Stimulated activated naive CD8-positive, alpha-beta T cell treated with anti-CD3 and anti-CD28 coated beads, Interleukin-15, Interleukin-2, amounts not matched to agents 100 ng/mL and 50 ng/mL, for 24 hours (primary cell): ENCODE measurements at regions not wholly inside any gene's neighbourhood (a gene's known extent, or its start where the extent isn't known, plus 50 kb on each side); places are given as distances from the start of the nearest gene placed in this dataset.
"Not testable (repeated sequence)": the region's sequence is repeated elsewhere in the genome, so short reads cannot be mapped to it uniquely, and the experiment has no call there.

ENCODE experiments used
- H3K27ac Mint-ChIP-seq: one replicate; pipeline ENCODE4 v1.8.0; 2021; ENCODE audit warnings: mild to moderate bottlenecking, mixed read lengths
- H3K27me3 Mint-ChIP-seq: one replicate; pipeline ENCODE4 v1.8.0; 2021; ENCODE audit warnings: mixed read lengths
- H3K36me3 Mint-ChIP-seq: one replicate; pipeline ENCODE4 v1.8.0; 2021; ENCODE audit warnings: low read depth, mixed read lengths
- H3K4me1 Mint-ChIP-seq: one replicate; pipeline ENCODE4 v1.8.0; 2021; ENCODE audit warnings: low read depth, mixed read lengths
- H3K4me3 Mint-ChIP-seq: one replicate; pipeline ENCODE4 v1.8.0; 2021; ENCODE audit warnings: mild to moderate bottlenecking, mixed read lengths
- H3K9me3 Mint-ChIP-seq: one replicate; pipeline ENCODE4 v1.8.0; 2021; ENCODE audit warnings: mixed read lengths

DNA sequence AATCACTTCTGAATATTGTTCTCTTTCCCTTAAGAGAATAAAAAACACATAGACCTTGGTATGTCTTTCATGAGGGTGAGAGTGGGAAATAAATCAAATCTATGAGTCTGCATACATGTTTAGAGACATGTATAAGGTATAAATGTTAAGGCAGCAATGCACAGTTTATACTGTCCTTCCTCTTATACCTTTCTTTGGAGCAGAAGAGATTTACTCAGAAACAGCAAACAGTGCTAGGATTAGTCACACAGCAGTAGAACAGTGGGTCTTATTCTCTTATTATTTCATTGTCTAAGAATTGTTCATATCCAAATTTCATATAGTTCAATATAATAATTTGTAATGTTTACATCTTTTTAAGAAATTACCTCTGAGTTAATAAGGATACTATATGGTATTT, 126.7 kb upstream of the TMEM196 start:
- no peaks in the 10 kb centered on the region for H3K36me3 Mint-ChIP-seq
- H3K27me3 Mint-ChIP-seq = no peaks in the 10 kb centered on the region
- H3K4me3 Mint-ChIP-seq = no peak overlapping the region
- H3K9me3 Mint-ChIP-seq = peaks cover 7% of the 10 kb centered on the region
- H3K27ac Mint-ChIP-seq = no peak overlapping the region
- H3K4me1 Mint-ChIP-seq = no peaks in the 10 kb centered on the region

DNA sequence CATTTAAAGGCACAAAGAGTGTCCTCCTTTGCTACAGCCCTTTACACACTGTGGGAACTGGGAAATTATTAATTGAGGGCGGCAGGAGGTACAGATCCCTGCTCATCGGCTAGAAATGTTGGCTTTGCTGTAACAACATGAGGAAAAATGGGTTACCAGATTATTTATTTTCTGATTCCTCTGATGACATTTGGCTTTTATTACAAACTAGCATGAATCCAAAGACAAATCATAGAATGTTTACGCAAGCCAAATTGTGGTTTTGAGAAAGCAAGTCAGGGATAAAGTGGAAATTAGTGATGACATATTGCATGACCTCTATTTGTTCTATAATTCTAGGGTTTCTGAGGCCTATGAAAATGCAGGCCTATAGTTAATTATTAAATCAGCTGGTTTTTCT, 126.1 kb upstream of the TMEM196 start:
- H3K4me3 Mint-ChIP-seq = no peak overlapping the region
- no peaks in the 10 kb centered on the region for H3K27me3 Mint-ChIP-seq
- no peaks in the 10 kb centered on the region for H3K4me1 Mint-ChIP-seq
- peaks cover 7% of the 10 kb centered on the region for H3K9me3 Mint-ChIP-seq
- no peaks in the 10 kb centered on the region for H3K36me3 Mint-ChIP-seq
- H3K27ac Mint-ChIP-seq = no peak overlapping the region

DNA sequence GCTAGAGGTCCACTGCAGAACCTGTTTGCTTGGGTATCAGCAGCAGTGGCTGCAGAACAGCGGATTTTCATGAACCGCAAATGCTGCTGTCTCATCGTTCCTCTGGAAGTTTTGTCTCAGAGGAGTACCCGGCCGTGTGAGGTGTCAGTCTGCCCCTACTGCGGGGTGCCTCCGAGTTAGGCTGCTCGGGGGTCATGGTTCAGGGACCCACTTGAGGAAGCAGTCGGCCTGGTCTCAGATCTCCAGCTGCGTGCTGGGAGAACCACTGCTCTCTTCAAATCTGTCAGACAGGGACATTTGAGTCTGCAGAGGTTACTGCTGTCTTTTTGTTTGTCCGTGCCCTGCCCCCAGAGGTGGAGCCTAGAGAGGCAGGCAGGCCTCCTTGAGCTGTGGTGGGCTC, 109.5 kb upstream of the TMEM196 start:
- not testable (repeated sequence) for H3K4me1 Mint-ChIP-seq, H3K4me3 Mint-ChIP-seq, H3K27me3 Mint-ChIP-seq, H3K36me3 Mint-ChIP-seq, H3K27ac Mint-ChIP-seq
- H3K9me3 Mint-ChIP-seq = peaks cover 12% of the 10 kb centered on the region

DNA sequence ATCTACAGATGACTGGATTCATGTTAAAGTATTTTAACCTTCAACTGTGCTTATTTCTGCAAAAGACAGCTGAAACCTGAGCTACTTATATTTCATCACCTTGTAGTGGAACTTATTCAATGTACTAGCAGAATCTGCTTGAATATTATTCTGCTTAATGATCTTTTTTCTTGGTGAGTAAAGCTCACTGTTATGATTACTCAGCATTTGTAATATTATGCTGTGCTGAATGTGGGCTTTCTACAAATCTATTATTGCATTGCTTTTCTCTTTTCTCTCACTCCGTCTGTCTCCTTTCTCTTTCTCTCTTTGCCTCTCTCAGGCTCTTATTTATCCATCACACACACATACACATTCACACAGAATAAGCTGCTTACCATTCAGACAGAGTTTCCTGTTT, 98.7 kb upstream of the TMEM196 start:
- no peaks in the 10 kb centered on the region for H3K9me3 Mint-ChIP-seq
- H3K27me3 Mint-ChIP-seq = no peaks in the 10 kb centered on the region
- no peaks in the 10 kb centered on the region for H3K36me3 Mint-ChIP-seq
- H3K27ac Mint-ChIP-seq = no peak overlapping the region
- no peaks in the 10 kb centered on the region for H3K4me1 Mint-ChIP-seq
- H3K4me3 Mint-ChIP-seq = no peak overlapping the region

DNA sequence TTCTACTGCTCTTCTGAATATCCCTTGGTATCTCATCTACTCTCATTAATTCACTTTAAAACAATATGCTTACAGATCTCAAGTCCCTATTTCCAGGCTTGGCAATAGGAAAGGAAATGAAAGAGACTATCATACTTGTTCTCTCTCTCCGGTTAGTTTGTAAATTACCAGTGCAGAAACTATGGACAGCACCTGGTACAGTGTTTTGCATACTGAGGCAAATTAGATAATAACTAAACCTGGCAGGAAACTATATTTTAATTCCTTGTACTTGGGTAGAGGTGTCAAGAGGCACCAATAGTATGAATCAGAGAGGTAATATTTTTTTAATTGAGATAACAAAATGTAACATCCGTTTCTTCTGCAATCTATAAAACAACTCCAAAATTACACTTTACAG, 97.7 kb upstream of the TMEM196 start:
- no peaks in the 10 kb centered on the region for H3K9me3 Mint-ChIP-seq
- no peaks in the 10 kb centered on the region for H3K4me1 Mint-ChIP-seq
- H3K27me3 Mint-ChIP-seq = no peaks in the 10 kb centered on the region

DNA sequence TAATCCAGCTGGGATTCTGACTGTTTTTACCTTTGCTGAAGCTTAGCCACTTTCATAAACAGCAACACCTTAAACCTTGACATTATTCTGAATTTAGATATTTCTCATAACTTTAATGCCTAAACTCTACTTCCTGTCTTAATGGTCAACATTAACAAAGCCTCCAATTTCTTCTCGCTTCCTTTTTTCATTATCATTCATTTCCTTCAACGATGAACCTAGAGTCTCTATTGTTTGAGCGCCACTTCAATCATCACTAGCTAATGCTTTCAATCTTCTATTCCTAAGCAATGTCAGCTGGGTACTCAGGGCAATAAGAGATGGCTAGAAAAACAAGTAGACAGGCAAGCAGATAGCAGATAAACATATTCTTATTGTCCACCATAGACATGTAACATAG, 96.6 kb upstream of the TMEM196 start:
- H3K9me3 Mint-ChIP-seq = no peaks in the 10 kb centered on the region
- H3K4me1 Mint-ChIP-seq = no peaks in the 10 kb centered on the region
- no peak overlapping the region for H3K27ac Mint-ChIP-seq
- no peak overlapping the region for H3K4me3 Mint-ChIP-seq
- H3K27me3 Mint-ChIP-seq = no peaks in the 10 kb centered on the region
- H3K36me3 Mint-ChIP-seq = no peaks in the 10 kb centered on the region

More for the DNA sequence above, 97.7 kb upstream of the TMEM196 start:
- no peak overlapping the region for H3K4me3 Mint-ChIP-seq
- no peaks in the 10 kb centered on the region for H3K36me3 Mint-ChIP-seq
- H3K27ac Mint-ChIP-seq = no peak overlapping the region

DNA sequence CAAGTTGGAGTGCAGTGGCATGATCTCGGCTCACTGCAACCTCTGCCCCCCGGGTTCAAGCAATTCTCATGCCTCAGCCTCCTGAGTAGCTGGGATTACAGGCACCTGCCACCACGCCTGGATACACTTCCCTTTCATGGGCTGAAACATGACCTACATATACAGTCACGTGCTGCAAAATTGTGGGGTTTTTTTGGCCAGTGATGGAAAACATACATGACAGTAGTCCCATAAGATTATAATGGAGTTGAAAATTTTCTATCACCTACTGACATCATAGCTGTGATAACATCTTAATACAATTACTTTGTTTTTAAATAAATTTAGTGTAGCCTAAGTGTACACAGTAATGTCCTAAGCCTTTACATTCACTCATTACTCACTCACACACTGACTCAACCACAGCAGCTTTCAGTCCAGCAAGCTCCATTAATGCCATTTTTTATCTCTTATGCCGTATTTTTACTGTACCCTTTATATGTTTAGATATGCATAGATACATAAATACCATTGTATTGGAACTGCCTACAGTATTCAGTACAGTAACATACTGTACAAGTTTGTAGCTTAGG, 79.9 kb upstream of the TMEM196 start:
- no peaks in the 10 kb centered on the region for H3K4me1 Mint-ChIP-seq
- H3K4me3 Mint-ChIP-seq = no peak overlapping the region
- no peaks in the 10 kb centered on the region for H3K27me3 Mint-ChIP-seq
- H3K9me3 Mint-ChIP-seq = no peaks in the 10 kb centered on the region
- no peaks in the 10 kb centered on the region for H3K36me3 Mint-ChIP-seq
- no peak overlapping the region for H3K27ac Mint-ChIP-seq

DNA sequence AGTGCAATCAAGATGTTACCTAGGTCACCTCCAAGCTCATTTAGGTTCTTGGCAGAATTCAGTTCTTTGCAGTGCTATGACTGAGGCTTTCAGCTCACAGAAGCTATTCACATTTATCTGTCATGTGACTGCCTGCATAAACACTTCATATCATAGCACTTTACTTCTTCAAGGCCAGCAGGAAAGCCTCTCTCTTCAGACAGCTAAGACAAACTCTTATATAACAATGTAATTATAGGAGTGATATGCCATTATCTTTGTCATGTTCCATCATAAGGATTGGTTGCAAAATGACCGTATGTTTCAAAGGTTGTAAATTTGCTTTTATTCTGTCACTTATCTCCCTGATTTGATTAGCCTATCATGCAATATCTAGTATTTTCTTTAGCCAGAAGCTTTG, 78.8 kb upstream of the TMEM196 start:
- H3K27ac Mint-ChIP-seq = no peak overlapping the region
- H3K4me1 Mint-ChIP-seq = no peaks in the 10 kb centered on the region
- no peak overlapping the region for H3K4me3 Mint-ChIP-seq
- no peaks in the 10 kb centered on the region for H3K9me3 Mint-ChIP-seq
- no peaks in the 10 kb centered on the region for H3K36me3 Mint-ChIP-seq
- H3K27me3 Mint-ChIP-seq = no peaks in the 10 kb centered on the region

DNA sequence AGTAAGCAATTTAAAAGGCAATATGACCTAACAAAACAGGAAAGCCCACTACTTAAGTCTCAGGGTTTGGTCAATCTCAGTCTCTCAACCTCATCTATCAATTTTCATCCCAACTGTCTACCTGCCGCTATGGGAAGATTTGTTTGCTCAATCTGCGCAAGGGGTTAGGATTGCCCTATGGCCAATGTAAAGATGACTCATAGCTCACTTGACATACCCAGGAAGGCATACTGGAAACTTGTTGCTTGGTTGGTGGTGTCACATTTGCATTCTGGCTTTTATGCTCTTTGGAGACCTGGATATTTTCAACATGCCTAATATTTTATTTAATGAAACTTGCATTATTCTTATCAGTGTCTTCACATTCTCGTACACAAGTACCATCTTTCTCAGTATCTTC, 78.1 kb upstream of the TMEM196 start:
- Mint-ChIP-seq H3K27me3 (no peaks in the 10 kb centered on the region), H3K36me3 (no peaks in the 10 kb centered on the region), H3K27ac (no peak overlapping the region), H3K4me3 (no peak overlapping the region), H3K4me1 (no peaks in the 10 kb centered on the region), H3K9me3 (no peaks in the 10 kb centered on the region)

DNA sequence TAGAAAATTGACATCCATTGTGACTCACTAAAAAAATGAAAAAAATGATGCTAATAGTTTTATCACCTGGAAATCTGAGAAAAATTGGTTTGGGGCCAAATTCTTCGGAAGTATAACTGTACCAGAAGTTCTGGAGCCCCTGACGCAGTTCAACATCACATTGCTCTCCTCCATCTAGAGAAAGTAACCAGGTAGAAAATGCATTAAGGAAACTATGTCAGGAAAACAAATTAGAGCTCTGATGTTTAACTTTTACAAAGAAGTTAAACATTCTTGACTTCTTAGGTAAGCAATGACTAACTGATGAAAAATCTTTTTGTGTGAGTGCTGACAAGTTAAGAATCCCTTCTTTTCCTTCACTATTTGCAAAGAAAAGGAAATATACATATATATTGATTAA, 61.1 kb upstream of the TMEM196 start:
- Mint-ChIP-seq H3K9me3 (peaks cover 4% of the 10 kb centered on the region), H3K27me3 (no peaks in the 10 kb centered on the region), H3K4me1 (no peaks in the 10 kb centered on the region), H3K36me3 (no peaks in the 10 kb centered on the region), H3K4me3 (no peak overlapping the region), H3K27ac (no peak overlapping the region)

DNA sequence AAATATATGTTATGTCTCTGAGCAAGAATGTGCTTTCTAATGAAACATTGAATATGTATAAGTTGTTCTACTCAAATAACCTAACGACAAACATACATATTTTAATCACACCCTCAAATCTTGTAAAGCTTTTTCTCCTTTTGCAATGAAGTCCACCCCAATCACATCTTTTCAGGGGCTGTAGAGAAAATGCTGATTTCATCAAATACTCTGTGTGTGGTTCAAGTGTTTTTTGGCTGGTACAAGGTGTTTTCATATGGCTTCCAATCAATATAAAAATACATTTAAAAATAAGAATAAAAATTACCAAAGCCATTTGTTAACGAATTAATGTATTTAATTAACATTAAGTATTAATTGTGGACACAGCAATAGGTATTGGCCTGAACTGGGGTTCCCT, 57.2 kb upstream of the TMEM196 start:
- H3K4me3 Mint-ChIP-seq = no peak overlapping the region

More for the DNA sequence above, 57.2 kb upstream of the TMEM196 start:
- Mint-ChIP-seq H3K4me1 (no peaks in the 10 kb centered on the region), H3K27me3 (no peaks in the 10 kb centered on the region), H3K36me3 (no peaks in the 10 kb centered on the region), H3K9me3 (no peaks in the 10 kb centered on the region), H3K27ac (no peak overlapping the region)
